HG03558 (cell line): ENCODE measurements at regions not wholly inside any gene's neighbourhood (a gene's known extent, or its start where the extent isn't known, plus 50 kb on each side); places are given as distances from the start of the nearest gene placed in this dataset.
"Not testable (repeated sequence)": the region's sequence is repeated elsewhere in the genome, so short reads cannot be mapped to it uniquely, and the experiment has no call there.

ENCODE experiments used
- ATAC-seq: cut with Tn5 transposase; IDR thresholded peaks from one replicate; pipeline ENCODE4 v1.9.1; 2021; ENCODE audit warnings: moderate number of reproducible peaks; ENCODE audit not compliant: unreplicated experiment; ENCODE audit errors: extremely low read depth

- no peak for ATAC-seq
Observed at GRCh38 chr12:62003701-62004100, 256.5 kb upstream of the USP15 start.

DNA sequence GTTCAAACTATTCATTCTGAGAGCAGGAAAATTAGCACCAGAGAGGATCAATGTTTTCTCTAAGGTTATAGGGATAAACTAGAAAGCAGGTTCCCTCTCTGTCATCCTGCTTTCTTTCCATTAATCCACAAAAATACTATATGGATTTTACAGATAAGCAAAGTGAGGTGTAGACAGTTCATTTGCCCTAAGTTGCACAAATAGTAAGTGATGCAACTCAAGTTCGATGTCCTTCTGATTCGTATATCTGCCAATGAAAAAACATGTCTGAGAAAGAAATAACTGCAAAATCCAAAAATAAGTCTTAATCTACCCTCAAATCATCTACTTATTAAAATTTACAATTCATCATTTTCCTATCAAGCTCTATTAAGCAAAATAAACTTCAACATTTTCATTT lies 254.6 kb upstream of the USP15 start:
- no peak for ATAC-seq

GRCh38 chr12:62006076-62006732 lies 254.0 kb upstream of the USP15 start:
- no peak for ATAC-seq

DNA sequence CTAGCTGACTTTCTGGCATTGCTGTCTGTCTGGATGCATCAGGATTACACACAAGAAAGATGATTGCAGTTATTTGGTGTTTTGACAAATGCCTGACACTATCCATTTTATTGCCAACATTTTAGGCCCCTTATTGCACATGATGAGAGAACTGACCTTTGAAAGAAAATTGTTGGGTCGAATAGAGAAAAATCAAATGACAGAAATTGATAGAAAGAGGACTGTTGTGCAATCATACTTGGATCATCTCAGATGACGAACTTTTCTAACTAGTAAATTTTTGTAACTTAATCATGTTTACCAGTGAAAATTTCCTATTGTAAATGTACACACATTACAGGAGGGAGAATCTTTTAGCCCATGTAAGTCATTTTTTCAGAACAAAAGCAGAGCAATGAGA lies 251.5 kb upstream of the USP15 start:
- no peak for ATAC-seq

DNA sequence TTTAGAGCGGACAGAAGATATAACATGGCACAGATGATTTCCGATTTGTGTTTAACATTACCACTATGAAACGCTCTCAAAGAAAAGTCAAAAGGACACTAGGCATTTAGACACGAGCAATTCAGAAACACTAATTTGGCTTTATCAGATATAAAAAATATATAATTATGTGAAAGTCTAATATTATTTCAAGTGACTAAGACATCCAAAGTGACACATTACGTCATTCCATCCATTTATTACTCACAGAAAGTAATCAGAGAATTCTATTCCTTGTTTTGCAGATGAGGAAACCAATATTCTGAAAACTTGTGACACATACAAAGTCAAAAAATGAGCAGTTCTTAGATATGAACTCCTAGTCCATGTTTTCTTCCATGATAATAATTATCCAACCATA lies 250.8 kb upstream of the USP15 start:
- no peak for ATAC-seq

GRCh38 chr12:62010331-62010906 lies 249.8 kb upstream of the USP15 start:
- not testable (repeated sequence) for ATAC-seq

DNA sequence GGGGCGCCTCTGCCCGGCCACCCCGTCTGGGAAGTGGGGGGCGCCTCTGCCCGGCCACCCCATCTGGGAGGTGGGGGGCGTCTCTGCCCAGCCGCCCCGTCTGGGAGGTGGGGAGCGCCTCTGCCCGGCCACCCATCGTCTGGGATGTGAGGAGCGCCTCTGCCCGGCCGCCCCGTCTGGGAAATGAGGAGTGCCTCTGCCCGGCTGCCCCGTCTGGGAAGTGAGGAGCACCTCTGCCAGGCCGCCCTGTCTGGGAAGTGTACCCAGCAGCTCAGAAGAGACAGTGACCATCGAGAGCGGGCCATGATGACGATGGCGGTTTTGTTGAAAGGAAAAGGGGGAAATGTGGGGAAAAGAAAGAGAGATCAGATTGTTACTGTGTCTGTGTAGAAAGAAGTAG lies 249.2 kb upstream of the USP15 start:
- ATAC-seq: not testable (repeated sequence)

DNA sequence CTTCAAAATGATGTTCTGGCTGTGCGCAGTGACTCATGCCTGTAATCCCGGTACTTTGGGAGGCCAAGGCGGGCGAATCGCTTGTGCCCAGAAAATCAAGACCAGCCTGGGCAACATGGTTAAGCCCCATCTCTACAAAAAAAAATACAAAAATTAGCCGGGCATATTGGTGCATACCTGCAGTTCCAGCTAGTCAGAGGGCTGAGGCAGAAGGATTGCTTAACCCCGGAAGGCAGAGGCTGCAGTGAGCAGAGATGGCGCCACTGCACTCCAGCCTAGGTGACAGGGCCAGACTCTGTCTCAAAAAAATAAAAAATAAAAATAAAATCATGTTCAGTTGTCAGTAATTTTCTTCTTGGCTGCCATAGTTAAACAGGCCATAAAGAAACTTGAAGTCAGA lies 245.9 kb upstream of the USP15 start:
- no peak for ATAC-seq

DNA sequence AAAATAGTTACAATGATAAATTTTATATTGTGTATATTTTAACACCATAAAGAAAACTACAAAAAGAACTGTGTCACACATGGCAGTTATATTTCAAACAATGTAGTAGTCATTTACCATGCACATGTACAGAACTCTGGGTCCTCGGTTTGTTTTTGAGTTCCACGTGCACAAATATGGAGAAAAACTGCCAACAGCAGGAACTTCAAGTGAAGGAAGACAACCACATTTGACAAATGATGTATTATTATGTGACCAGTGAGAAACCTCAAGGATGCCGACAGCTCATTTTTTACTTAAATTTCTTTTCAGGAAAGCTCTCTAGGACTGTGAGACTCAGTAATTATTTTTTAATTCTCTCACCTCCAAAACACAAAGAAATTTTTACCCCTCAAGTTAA lies 244.2 kb upstream of the USP15 start:
- ATAC-seq: no peak

DNA sequence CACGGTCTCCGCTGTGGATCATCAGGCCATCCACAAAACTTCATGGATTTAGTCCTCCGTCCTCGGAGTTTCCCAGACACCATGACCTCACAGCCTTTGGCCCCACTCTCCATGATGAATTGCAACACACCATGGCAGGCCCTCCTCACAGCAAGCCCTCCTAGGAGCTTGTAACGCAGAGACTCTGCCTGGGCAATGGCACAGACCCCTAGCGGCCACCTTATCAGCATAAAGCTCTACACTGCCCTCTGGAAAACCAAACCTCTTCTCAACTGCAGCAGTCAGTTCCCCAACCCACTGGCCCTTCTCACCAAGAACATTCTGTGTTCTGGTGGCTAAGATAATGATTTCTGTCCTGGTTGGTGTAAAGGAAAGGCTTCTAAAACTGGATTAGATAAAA lies 238.4 kb upstream of the USP15 start:
- no peak for ATAC-seq

DNA sequence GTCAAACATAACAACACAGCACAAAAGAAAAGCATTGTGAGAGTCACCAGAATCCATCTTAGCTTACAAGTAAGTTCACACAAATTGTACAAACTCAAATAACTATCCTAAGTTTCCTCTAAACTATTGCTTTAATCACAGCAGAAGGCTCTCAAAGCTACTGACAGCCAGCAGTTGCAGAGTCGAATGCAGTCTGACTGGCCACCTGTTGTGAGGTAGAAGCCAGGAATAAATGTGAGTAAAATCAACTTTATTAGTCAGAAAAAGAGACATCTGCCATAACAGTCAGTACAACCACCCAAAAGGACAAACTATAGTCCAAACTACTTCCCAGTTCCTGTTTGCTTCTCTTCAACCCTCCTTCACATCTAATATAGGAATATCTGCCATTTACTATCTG lies 231.7 kb upstream of the USP15 start:
- ATAC-seq: no peak

- ATAC-seq: no peak
Observed at GRCh38 chr12:62032870-62033269, 227.3 kb upstream of the USP15 start.

- no peak for ATAC-seq
Observed at GRCh38 chr12:62044450-62045135, 215.6 kb upstream of the USP15 start.

DNA sequence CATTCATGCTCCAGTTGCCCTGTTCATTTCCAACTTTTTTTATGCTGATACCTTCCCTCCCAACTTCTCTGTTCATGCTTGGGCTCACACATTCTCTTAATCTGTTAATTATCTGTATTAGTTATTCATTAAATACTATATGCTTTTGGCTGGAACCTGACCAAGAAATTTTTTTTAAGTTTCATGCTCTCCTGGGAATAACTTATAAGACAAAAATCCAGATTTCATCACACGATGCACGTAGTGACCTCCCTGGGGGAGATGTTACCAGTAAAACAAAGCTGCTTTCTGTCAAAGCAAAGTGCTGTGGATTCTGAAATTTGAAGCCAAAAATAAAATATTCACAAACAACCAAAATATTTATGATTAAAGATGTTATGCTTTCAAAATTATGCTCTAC lies 215.0 kb upstream of the USP15 start:
- ATAC-seq: no peak

GRCh38 chr12:62050785-62051184 lies 209.4 kb upstream of the USP15 start:
- ATAC-seq: no peak

DNA sequence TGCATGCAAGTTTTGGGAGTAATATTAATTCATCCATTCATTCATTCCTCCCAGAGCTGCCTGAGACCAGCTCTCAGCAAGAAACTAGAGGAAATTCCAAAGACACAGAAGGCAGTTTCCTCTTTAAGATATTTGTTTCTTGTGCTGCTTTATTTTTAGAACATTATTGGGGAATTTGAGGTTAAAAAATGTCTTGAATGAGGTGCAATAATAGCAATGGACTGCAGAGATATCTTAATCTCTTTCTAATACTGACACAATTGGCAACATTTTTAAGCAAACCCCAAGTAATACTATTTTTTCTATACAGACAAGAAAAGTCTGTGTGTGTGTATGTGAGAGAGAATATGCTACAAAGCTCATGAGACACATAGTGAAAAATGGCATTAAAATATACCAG lies 190.2 kb upstream of the USP15 start:
- no peak for ATAC-seq

DNA sequence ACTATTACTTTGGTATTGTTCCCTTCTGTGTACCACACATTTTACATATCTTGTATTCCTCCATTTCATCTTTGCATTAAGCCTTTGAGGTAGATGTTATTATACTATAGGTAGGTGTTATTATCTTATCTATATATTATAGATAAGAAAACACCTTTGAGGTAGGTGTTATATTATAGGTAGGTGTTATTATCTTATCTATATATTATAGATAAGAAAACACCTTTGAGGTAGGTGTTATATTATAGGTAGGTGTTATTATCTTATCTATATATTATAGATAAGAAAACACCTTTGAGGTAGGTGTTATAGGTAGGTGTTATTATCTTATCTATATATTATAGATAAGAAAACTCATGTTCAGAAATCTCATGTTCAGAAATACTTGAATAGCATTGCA lies 187.0 kb upstream of the USP15 start:
- not testable (repeated sequence) for ATAC-seq

GRCh38 chr12:62075870-62076269 lies 184.3 kb upstream of the USP15 start:
- ATAC-seq: no peak

GRCh38 chr12:62078020-62078419 lies 182.2 kb upstream of the USP15 start:
- ATAC-seq: no peak

- no peak for ATAC-seq
Observed at GRCh38 chr12:62082448-62082847, 177.8 kb upstream of the USP15 start.

GRCh38 chr12:62098132-62098531 lies 162.1 kb upstream of the USP15 start:
- ATAC-seq: no peak

GRCh38 chr12:62103748-62104147 lies 156.5 kb upstream of the USP15 start:
- ATAC-seq: no peak
